WTC11 (cell line): ENCODE measurements at regions not wholly inside any gene's neighbourhood (a gene's known extent, or its start where the extent isn't known, plus 50 kb on each side); places are given as distances from the start of the nearest gene placed in this dataset.

Experiments used
- ATAC-seq: fragments of 200-7000 bp; cut with Tn5 transposase; 2 replicates; pipeline ENCODE4 v1.10.0; 2021; ENCODE audit warnings: mild to moderate bottlenecking, moderate library complexity
- CTCF ChIA-PET: fragments of 300-600 bp; sonication (Branson Sonifier 250); formaldehyde crosslinking; loops from one replicate; lab custom pipeline; 2021; ENCODE audit warnings: antibody characterized with exemption; lab: Charles Lee
- POLR2A ChIA-PET: fragments of 350-600 bp; sonication (Branson Sonifier 250); formaldehyde crosslinking; loops from one replicate; lab custom pipeline; 2021; ENCODE audit warnings: antibody characterized with exemption; lab: Charles Lee
- DNase-seq: peaks from one replicate; pipeline ENCODE4 v3.0.0; 2021; ENCODE audit warnings: low spot score
- H3K27ac Mint-ChIP-seq: 2 replicates; pipeline ENCODE4 v1.8.0; 2021; ENCODE audit warnings: mixed read lengths
- H3K27me3 Mint-ChIP-seq: 2 replicates; pipeline ENCODE4 v1.8.0; 2021; ENCODE audit warnings: low read depth, mild to moderate bottlenecking, moderate library complexity, mixed read lengths
- H3K36me3 Mint-ChIP-seq: 2 replicates; pipeline ENCODE4 v1.8.0; 2021; ENCODE audit warnings: mixed read lengths
- H3K4me1 Mint-ChIP-seq: 2 replicates; pipeline ENCODE4 v1.8.0; 2022; ENCODE audit warnings: mixed read lengths
- H3K4me3 Mint-ChIP-seq: 2 replicates; pipeline ENCODE4 v1.8.0; 2021; ENCODE audit warnings: mild to moderate bottlenecking, moderate library complexity, mixed read lengths
- H3K9me3 Mint-ChIP-seq: 2 replicates; pipeline ENCODE4 v1.8.0; 2021; ENCODE audit warnings: mixed read lengths
- AFF4 ChIP-seq: sonication (generic); formaldehyde crosslinking; IDR thresholded peaks from 2 replicates; pipeline ENCODE4 v1.8.1; 2023; ENCODE audit warnings: mild to moderate bottlenecking, missing genetic modification reagents, borderline replicate concordance
- AR ChIP-seq: fragments of 250-450 bp; sonication (Bioruptor Pico); IDR thresholded peaks from 2 replicates; pipeline ENCODE4 v1.9.0; 2021; ENCODE audit warnings: mild to moderate bottlenecking
- ATF1 ChIP-seq: sonication (generic); formaldehyde crosslinking; IDR thresholded peaks from 2 replicates; pipeline ENCODE4 v1.8.1; 2023; ENCODE audit warnings: mild to moderate bottlenecking, moderate library complexity, missing genetic modification reagents
- ATF2 ChIP-seq: sonication (generic); formaldehyde crosslinking; IDR thresholded peaks from 2 replicates; pipeline ENCODE4 v1.8.1; 2022; ENCODE audit warnings: low read depth, missing genetic modification reagents, borderline replicate concordance
- CREM ChIP-seq: sonication (generic); formaldehyde crosslinking; IDR thresholded peaks from 2 replicates; pipeline ENCODE4 v1.8.1; 2022; ENCODE audit warnings: mild to moderate bottlenecking, missing genetic modification reagents, moderate library complexity
- CTCF ChIP-seq: fragments of 200-600 bp; IDR thresholded peaks from 2 replicates; pipeline ENCODE4 v1.8.0; 2022; ENCODE audit warnings: antibody characterized with exemption
- E2F4 ChIP-seq: sonication (generic); formaldehyde crosslinking; IDR thresholded peaks from 2 replicates; pipeline ENCODE4 v1.8.1; 2022; ENCODE audit warnings: low read depth, mild to moderate bottlenecking, moderate library complexity, missing genetic modification reagents, borderline replicate concordance
- ESRRA ChIP-seq: sonication (generic); formaldehyde crosslinking; IDR thresholded peaks from 2 replicates; pipeline ENCODE4 v1.8.1; 2022; ENCODE audit warnings: mild to moderate bottlenecking, missing genetic modification reagents, borderline replicate concordance
- FOXP1 ChIP-seq: sonication (generic); formaldehyde crosslinking; IDR thresholded peaks from 2 replicates; pipeline ENCODE4 v1.8.0; 2022; ENCODE audit warnings: missing genetic modification reagents, mild to moderate bottlenecking, moderate library complexity, borderline replicate concordance
- GTF2I ChIP-seq: fragments of 250-450 bp; sonication (Bioruptor Pico); conservative IDR thresholded peaks from 2 replicates; pipeline ENCODE4 v1.4.0; 2021; ENCODE audit warnings: mild to moderate bottlenecking
- JUN ChIP-seq: sonication (generic); formaldehyde crosslinking; IDR thresholded peaks from 2 replicates; pipeline ENCODE4 v1.8.0; 2023; ENCODE audit warnings: mild to moderate bottlenecking, missing genetic modification reagents
- NFATC4 ChIP-seq: fragments of 250-450 bp; sonication (Bioruptor Pico); IDR thresholded peaks from 2 replicates; pipeline ENCODE4 v1.9.0; 2021; ENCODE audit warnings: mild to moderate bottlenecking
- NFYB ChIP-seq: sonication (generic); formaldehyde crosslinking; conservative IDR thresholded peaks from 2 replicates; pipeline ENCODE4 v1.8.0; 2022; ENCODE audit warnings: low read depth, missing genetic modification reagents
- NR1H2 ChIP-seq: sonication (generic); formaldehyde crosslinking; IDR thresholded peaks from 2 replicates; pipeline ENCODE4 v1.9.0; 2021; ENCODE audit warnings: mild to moderate bottlenecking, moderate library complexity, missing genetic modification reagents
- PREB ChIP-seq: sonication (generic); formaldehyde crosslinking; IDR thresholded peaks from 2 replicates; pipeline ENCODE4 v1.8.1; 2022; ENCODE audit warnings: mild to moderate bottlenecking, missing genetic modification reagents, moderate library complexity, borderline replicate concordance
- SMAD4 ChIP-seq: sonication (generic); formaldehyde crosslinking; IDR thresholded peaks from 2 replicates; pipeline ENCODE4 v1.8.0; 2022; ENCODE audit warnings: mild to moderate bottlenecking, missing genetic modification reagents
- TCF7 ChIP-seq: sonication (generic); formaldehyde crosslinking; IDR thresholded peaks from 2 replicates; pipeline ENCODE4 v1.8.0; 2022; ENCODE audit warnings: mild to moderate bottlenecking, low read depth, missing genetic modification reagents, moderate library complexity
- ZNF121 ChIP-seq: sonication (generic); formaldehyde crosslinking; IDR thresholded peaks from 2 replicates; pipeline ENCODE4 v1.8.0; 2023; ENCODE audit warnings: missing genetic modification reagents
- ZNF232 ChIP-seq: sonication (generic); formaldehyde crosslinking; IDR thresholded peaks from 2 replicates; pipeline ENCODE4 v1.8.0; 2022; ENCODE audit warnings: mild to moderate bottlenecking, missing genetic modification reagents
- ZNF416 ChIP-seq: fragments of 250-450 bp; sonication (Bioruptor Pico); IDR thresholded peaks from 2 replicates; pipeline ENCODE4 v1.9.0; 2021; ENCODE audit warnings: mild to moderate bottlenecking, inconsistent platforms
- ZNF423 ChIP-seq: fragments of 250-450 bp; sonication (Bioruptor Pico); IDR thresholded peaks from 2 replicates; pipeline ENCODE4 v2.1.2; 2022; ENCODE audit warnings: mild to moderate bottlenecking, moderate library complexity

GRCh38 chr15:37252530-37252929 lies 152.2 kb upstream of the MEIS2 start (continued):
- TF ChIP-seq ZNF121: no peak

- ATAC-seq (no peak), DNase-seq (no peak)
- no peak overlapping the region for H3K27ac Mint-ChIP-seq
- CTCF ChIA-PET: interaction anchor here (0.6 kb wide), 1 partner anchor 47 kb away, joined by 3 read pairs; no protein-coding TSS in a partner anchor
- no peaks in the 10 kb centered on the region for H3K9me3 Mint-ChIP-seq
- H3K4me1 Mint-ChIP-seq: no peaks in the 10 kb centered on the region
- H3K4me3 Mint-ChIP-seq: no peak overlapping the region
- no peaks in the 10 kb centered on the region for H3K36me3 Mint-ChIP-seq
- TF ChIP-seq CREM (CRISPR knock-in tag) (no peak), NR1H2 (CRISPR knock-in tag) (no peak), ZNF232 (no peak), AR (no peak), ATF1 (no peak), ATF2 (CRISPR knock-in tag) (no peak), JUN (no peak), TCF7 (CRISPR knock-in tag) (no peak), ZNF416 (CRISPR knock-in tag) (no peak), GTF2I (CRISPR knock-in tag) (no peak)
- POLR2A ChIA-PET: no interaction called here
- no peaks in the 10 kb centered on the region for H3K27me3 Mint-ChIP-seq
These were observed 153.5 kb upstream of the MEIS2 start for GRCh38 chr15:37253877-37254276.

- no peaks in the 10 kb centered on the region for H3K9me3 Mint-ChIP-seq
- ATAC-seq (no peak), DNase-seq (no peak)
- H3K27me3 Mint-ChIP-seq: no peaks in the 10 kb centered on the region
- ChIA-PET CTCF (no interaction called here), POLR2A (no interaction called here)
- H3K4me3 Mint-ChIP-seq: no peak overlapping the region
- H3K27ac Mint-ChIP-seq: no peak overlapping the region
- no peaks in the 10 kb centered on the region for H3K4me1 Mint-ChIP-seq
- no peaks in the 10 kb centered on the region for H3K36me3 Mint-ChIP-seq
- no peak for TF ChIP-seq NFATC4 (CRISPR knock-in tag)
- no peak for TF ChIP-seq ZNF423 (CRISPR knock-in tag)
- TF ChIP-seq NFYB (CRISPR knock-in tag): no peak
- no peak for TF ChIP-seq ATF1
- no peak for TF ChIP-seq ESRRA (CRISPR knock-in tag)
- TF ChIP-seq E2F4 (CRISPR knock-in tag): no peak
- TF ChIP-seq SMAD4 (CRISPR knock-in tag): no peak
- TF ChIP-seq NR1H2 (CRISPR knock-in tag): no peak
- TF ChIP-seq PREB (CRISPR knock-in tag): no peak
- TF ChIP-seq AFF4 (CRISPR knock-in tag): no peak
- no peak for TF ChIP-seq CTCF
- no peak for TF ChIP-seq FOXP1 (CRISPR knock-in tag)
These were observed 159.9 kb upstream of the MEIS2 start for GRCh38 chr15:37260255-37260654.
